ENCODE measurements at regions not wholly inside any gene's neighbourhood (a gene's known extent, or its start where the extent isn't known, plus 50 kb on each side); places are given as distances from the start of the nearest gene placed in this dataset.

DNA sequence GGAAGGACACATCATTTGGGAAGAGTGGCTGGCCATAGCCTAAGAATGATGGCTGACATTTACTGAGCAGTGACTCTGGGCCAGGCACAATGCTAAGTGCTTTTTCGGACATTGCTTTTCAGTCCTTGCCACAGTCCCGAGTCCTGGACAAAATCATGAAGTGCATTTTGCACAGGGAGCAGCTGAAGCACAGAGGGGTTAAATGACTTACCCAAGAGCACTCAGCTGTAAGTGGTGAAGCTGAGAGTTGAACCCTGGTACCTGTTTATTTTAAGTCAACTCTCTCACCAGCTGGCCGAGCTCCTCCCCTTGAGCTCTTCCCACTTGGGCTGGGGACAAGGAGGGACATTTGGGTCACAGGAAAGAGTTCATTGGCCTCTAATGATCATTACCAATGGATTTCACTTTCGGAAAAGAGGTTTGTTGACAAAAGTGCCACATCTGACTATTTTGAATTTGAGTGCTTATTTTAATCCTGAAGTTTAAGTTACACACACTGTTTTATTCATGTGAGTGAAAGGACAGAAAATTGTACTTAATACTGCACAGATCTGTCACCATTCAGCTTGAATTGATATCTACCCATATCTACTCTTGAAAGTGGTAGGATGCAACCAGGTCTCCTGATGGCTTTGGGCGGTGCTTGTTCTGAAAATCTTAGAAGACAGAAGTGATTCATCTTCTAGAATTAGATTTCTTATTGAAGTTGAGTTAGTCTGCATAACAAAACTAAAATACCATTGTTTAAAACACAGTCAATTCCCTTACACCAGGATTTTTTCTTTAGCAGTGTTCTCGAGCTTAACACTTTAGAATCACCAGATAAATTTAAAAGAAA, 368.7 kb upstream of the PROK2 start:
- H3K36me3 ChIP-seq (ENCODE audit: control insufficient read depth in 4 of 4, insufficient read depth in 4 of 4, low read length in 4 of 4) = no peaks in the 10 kb centered on the region
- DNase-seq (no peak), ATAC-seq (ENCODE audit: insufficient read depth, low FRiP score) (no peak)
- no peak overlapping the region for H3K27ac ChIP-seq (ENCODE audit: low read depth in 1 of 2, low read length in 1 of 2)
- peaks cover 0 to 8% (median 6%) of the 10 kb centered on the region in 3 donors for H3K27me3 ChIP-seq (ENCODE audit: control insufficient read depth in 3 of 3, insufficient read depth in 3 of 3, low read length in 2 of 3)
- H3K9ac ChIP-seq (ENCODE audit: insufficient read depth in 1 of 2, low read length in 2 of 2) = no peak overlapping the region
- H3K9me3 ChIP-seq (ENCODE audit: control insufficient read depth in 4 of 4, insufficient read depth in 3 of 4, low read length in 3 of 4) = peaks cover 0 to 3% (median 0%) of the 10 kb centered on the region in 4 donors
- no peak overlapping the region for H3K4me3 ChIP-seq
- TF ChIP-seq, protein P1, sequence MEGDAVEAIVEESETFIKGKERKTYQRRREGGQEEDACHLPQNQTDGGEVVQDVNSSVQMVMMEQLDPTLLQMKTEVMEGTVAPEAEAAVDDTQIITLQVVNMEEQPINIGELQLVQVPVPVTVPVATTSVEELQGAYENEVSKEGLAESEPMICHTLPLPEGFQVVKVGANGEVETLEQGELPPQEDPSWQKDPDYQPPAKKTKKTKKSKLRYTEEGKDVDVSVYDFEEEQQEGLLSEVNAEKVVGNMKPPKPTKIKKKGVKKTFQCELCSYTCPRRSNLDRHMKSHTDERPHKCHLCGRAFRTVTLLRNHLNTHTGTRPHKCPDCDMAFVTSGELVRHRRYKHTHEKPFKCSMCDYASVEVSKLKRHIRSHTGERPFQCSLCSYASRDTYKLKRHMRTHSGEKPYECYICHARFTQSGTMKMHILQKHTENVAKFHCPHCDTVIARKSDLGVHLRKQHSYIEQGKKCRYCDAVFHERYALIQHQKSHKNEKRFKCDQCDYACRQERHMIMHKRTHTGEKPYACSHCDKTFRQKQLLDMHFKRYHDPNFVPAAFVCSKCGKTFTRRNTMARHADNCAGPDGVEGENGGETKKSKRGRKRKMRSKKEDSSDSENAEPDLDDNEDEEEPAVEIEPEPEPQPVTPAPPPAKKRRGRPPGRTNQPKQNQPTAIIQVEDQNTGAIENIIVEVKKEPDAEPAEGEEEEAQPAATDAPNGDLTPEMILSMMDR (IDR thresholded peaks at IDR 0.05; ENCODE audit: control extremely low read depth, extremely low read depth) = no peak
- WGBS, 2 donors = 71 to 83% methylated on average over 6 of the region's 6 CpGs
- peaks cover 0 to 49% (median 25%) of the 10 kb centered on the region in 5 donors for H3K4me1 ChIP-seq (ENCODE audit: control insufficient read depth in 5 of 5, insufficient read depth in 5 of 5, low read length in 5 of 5)

DNA sequence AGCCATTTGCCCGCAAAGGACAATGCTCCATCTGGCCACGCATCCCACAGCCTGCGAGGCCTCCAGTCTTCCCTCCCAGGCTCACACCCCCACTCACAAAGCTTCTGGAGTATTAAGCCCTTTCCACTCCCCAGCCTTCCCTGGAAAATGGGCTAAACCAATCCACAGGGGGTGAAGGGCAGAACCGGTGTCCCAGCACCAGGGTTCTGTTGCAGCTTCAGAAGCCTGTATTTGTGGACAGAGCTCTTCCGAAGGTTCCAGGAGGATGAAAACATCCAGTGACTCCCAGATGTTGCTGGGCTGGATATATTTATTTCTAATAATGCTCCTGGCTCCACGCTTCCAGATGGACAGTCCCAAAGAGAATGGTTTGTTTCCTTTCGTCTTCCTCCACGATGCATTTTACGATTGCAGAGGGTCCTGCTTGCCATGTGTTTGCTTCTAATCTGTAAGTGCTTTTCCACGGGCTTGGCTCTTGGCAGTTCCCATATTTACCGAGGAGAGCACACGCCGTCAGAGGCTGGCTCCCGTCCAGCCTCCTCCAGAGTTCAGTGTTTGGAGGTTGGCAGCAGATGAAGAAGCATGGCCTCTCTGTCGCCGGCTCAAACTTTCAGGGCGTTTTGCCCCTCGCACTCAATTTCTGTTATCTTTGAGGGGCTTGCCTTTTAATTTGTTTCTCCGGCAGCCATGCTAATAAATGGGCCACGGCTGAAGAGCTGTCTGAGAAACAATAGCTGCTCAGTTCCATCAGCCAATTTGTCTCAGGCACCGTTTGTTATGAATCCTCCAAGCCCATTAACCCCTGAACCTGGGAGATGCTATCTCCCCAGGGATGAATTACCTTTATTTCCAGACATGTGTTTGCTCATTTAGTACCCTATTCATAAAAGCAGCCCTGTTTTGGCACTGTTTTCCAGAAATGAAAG, 367.9 kb upstream of the PROK2 start:
- Histone ChIP-seq H3K4me3 (no peak overlapping the region), H3K4me1 (ENCODE audit: control insufficient read depth in 5 of 5, insufficient read depth in 5 of 5, low read length in 5 of 5) (peaks cover 0 to 49% (median 25%) of the 10 kb centered on the region in 5 donors), H3K9ac (ENCODE audit: insufficient read depth in 1 of 2, low read length in 2 of 2) (no peak overlapping the region)

DNA sequence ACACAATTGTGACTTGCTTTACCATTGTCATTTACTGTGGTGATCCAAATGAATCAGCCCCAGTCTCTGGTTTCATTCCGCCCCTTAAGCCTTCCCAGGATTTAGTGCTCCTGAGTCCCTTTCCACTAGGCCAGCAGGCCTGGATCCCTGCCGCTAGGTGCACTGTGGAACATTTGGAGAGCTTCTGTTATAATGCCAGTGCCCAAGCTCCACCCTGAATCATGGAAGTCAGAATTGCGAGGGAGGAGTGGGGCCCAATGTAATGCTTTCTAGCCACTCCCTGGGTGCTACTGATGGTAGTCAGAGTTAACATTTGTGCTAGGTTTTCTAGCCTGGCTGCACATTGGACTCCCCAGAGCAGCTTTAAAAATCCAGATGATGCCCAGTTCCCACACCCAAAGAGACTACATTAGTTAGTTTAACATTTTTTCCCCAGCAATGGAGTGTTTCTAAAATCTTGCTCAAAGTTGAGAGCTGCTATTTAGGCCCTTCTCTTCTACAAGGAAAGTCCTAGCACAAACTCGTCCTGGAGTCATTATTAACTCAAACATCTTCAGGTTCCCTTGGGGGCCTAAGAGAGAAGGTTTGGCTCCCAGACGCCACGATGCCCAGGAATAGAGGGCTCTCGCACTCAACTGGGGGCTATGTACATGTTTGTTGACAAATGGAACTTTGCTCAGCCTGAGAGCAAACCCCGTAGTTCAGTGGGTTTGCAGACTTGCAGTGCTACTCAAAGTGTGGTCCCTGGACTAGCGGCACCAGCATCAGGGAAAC, 366.7 kb upstream of the PROK2 start:
- no peak overlapping the region for H3K4me3 ChIP-seq
- no peaks in the 10 kb centered on the region for H3K36me3 ChIP-seq (ENCODE audit: control insufficient read depth in 4 of 4, insufficient read depth in 4 of 4, low read length in 4 of 4)

More for the DNA sequence above, 367.9 kb upstream of the PROK2 start:
- 32 to 57% methylated on average over 21 of the region's 21 CpGs for whole genome bisulfite sequencing, 2 donors
- H3K27me3 ChIP-seq (ENCODE audit: control insufficient read depth in 3 of 3, insufficient read depth in 3 of 3, low read length in 2 of 3) = peaks cover 0 to 3% (median 0%) of the 10 kb centered on the region in 3 donors
- peak; percentile 96 to 100 (median 100) for DNase-seq
- H3K27ac ChIP-seq (ENCODE audit: low read depth in 1 of 2, low read length in 1 of 2) = peak overlapping the region in 1 of 2 donors; percentile 32
- H3K9me3 ChIP-seq (ENCODE audit: control insufficient read depth in 4 of 4, insufficient read depth in 3 of 4, low read length in 3 of 4) = peaks cover 0 to 3% (median 0%) of the 10 kb centered on the region in 4 donors
- peak; percentile 31 for ATAC-seq (ENCODE audit: insufficient read depth, low FRiP score)
- TF ChIP-seq, protein P1 (IDR thresholded peaks at IDR 0.05; ENCODE audit: control extremely low read depth, extremely low read depth) = no peak
- H3K36me3 ChIP-seq (ENCODE audit: control insufficient read depth in 4 of 4, insufficient read depth in 4 of 4, low read length in 4 of 4) = no peaks in the 10 kb centered on the region

More for the DNA sequence above, 366.7 kb upstream of the PROK2 start:
- ATAC-seq (ENCODE audit: insufficient read depth, low FRiP score) (no peak), DNase-seq (no peak)
- Histone ChIP-seq H3K27me3 (ENCODE audit: control insufficient read depth in 3 of 3, insufficient read depth in 3 of 3, low read length in 2 of 3) (no peaks in the 10 kb centered on the region), H3K4me1 (ENCODE audit: control insufficient read depth in 5 of 5, insufficient read depth in 5 of 5, low read length in 5 of 5) (peaks cover 0 to 49% (median 25%) of the 10 kb centered on the region in 5 donors), H3K9ac (ENCODE audit: insufficient read depth in 1 of 2, low read length in 2 of 2) (no peak overlapping the region), H3K9me3 (ENCODE audit: control insufficient read depth in 4 of 4, insufficient read depth in 3 of 4, low read length in 3 of 4) (peaks cover 0 to 3% (median 0%) of the 10 kb centered on the region in 4 donors), H3K27ac (ENCODE audit: low read depth in 1 of 2, low read length in 1 of 2) (no peak overlapping the region)
- WGBS, 2 donors = 92 to 94% methylated on average over 9 of the region's 9 CpGs
- TF ChIP-seq, protein P1 (IDR thresholded peaks at IDR 0.05; ENCODE audit: control extremely low read depth, extremely low read depth) = no peak
